ENCODE measurements at regions not wholly inside any gene's neighbourhood (a gene's known extent, or its start where the extent isn't known, plus 50 kb on each side); places are given as distances from the start of the nearest gene placed in this dataset.

DNA sequence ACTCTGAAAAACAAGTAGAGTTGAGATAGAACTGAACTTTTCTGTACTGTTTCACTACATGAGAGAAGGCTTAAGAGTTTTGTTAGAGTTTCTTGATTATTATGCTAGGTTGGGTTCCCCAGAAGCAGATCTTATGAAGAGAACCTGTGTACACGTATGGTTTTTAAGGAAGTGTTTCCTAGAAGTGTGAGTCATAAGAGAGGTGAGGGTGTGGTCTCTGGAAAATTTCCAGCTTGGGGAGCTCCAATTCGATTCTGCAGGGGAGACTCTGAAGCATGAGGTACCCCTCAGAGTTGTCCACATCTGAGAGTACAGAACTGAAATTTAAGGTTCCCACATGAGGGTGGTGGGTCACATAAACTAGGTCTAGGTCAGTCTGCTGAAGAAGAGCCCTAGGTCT, 83.3 kb upstream of the MAP2 start:
- Histone ChIP-seq H3K4me1 (ENCODE audit: insufficient read depth) (no peaks in the 10 kb centered on the region), H3K27me3 (ENCODE audit: insufficient read depth) (no peaks in the 10 kb centered on the region), H3K79me2 (replicated peaks; ENCODE audit: insufficient read depth) (no peaks in the 10 kb centered on the region), H3K36me3 (ENCODE audit: insufficient read depth) (no peaks in the 10 kb centered on the region), H3K9me2 (ENCODE audit: insufficient read depth) (no peaks in the 10 kb centered on the region), H4K20me1 (replicated peaks; ENCODE audit: insufficient read depth) (no peaks in the 10 kb centered on the region), H3K4me3 (no peak overlapping the region), H3K4me2 (no peak overlapping the region), H2AFZ (no peak overlapping the region), H3K27ac (ENCODE audit: low read depth) (no peak overlapping the region), H3F3A (replicated peaks; ENCODE audit: low read depth) (no peaks in the 10 kb centered on the region)
- no peak for TF ChIP-seq EZH2 (IDR thresholded peaks at IDR 0.05; ENCODE audit: low read depth, unreplicated experiment)
- TF ChIP-seq ZNF331 (CRISPR knock-in tag; IDR thresholded peaks at IDR 0.05; ENCODE audit: low read depth), result no peak
- TF ChIP-seq EZH2phosphoT487 (IDR thresholded peaks at IDR 0.05; ENCODE audit: unreplicated experiment), result no peak
- TF ChIP-seq POLR2AphosphoS5 (IDR thresholded peaks at IDR 0.05; ENCODE audit: low read depth), result no peak
- no peak for TF ChIP-seq ZNF462 (CRISPR knock-in tag; IDR thresholded peaks at IDR 0.05)
- no peak for TF ChIP-seq ZNF114 (CRISPR knock-in tag; IDR thresholded peaks at IDR 0.05)
- TF ChIP-seq CREB1 (CRISPR knock-in tag; IDR thresholded peaks at IDR 0.05; ENCODE audit: low read depth), result no peak
- no peak for TF ChIP-seq NANOG (IDR thresholded peaks at IDR 0.05; ENCODE audit: borderline replicate concordance)
- TF ChIP-seq, protein P1, sequence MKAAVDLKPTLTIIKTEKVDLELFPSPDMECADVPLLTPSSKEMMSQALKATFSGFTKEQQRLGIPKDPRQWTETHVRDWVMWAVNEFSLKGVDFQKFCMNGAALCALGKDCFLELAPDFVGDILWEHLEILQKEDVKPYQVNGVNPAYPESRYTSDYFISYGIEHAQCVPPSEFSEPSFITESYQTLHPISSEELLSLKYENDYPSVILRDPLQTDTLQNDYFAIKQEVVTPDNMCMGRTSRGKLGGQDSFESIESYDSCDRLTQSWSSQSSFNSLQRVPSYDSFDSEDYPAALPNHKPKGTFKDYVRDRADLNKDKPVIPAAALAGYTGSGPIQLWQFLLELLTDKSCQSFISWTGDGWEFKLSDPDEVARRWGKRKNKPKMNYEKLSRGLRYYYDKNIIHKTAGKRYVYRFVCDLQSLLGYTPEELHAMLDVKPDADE (IDR thresholded peaks at IDR 0.05), result no peak
- TF ChIP-seq, protein P2, sequence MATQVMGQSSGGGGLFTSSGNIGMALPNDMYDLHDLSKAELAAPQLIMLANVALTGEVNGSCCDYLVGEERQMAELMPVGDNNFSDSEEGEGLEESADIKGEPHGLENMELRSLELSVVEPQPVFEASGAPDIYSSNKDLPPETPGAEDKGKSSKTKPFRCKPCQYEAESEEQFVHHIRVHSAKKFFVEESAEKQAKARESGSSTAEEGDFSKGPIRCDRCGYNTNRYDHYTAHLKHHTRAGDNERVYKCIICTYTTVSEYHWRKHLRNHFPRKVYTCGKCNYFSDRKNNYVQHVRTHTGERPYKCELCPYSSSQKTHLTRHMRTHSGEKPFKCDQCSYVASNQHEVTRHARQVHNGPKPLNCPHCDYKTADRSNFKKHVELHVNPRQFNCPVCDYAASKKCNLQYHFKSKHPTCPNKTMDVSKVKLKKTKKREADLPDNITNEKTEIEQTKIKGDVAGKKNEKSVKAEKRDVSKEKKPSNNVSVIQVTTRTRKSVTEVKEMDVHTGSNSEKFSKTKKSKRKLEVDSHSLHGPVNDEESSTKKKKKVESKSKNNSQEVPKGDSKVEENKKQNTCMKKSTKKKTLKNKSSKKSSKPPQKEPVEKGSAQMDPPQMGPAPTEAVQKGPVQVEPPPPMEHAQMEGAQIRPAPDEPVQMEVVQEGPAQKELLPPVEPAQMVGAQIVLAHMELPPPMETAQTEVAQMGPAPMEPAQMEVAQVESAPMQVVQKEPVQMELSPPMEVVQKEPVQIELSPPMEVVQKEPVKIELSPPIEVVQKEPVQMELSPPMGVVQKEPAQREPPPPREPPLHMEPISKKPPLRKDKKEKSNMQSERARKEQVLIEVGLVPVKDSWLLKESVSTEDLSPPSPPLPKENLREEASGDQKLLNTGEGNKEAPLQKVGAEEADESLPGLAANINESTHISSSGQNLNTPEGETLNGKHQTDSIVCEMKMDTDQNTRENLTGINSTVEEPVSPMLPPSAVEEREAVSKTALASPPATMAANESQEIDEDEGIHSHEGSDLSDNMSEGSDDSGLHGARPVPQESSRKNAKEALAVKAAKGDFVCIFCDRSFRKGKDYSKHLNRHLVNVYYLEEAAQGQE (IDR thresholded peaks at IDR 0.05; ENCODE audit: unreplicated experiment), result no peak
- TF ChIP-seq JUNB (IDR thresholded peaks at IDR 0.05; ENCODE audit: unreplicated experiment), result no peak
- TF ChIP-seq STAT1 (IDR thresholded peaks at IDR 0.05; ENCODE audit: unreplicated experiment), result no peak
- TF ChIP-seq CTCF (conservative IDR thresholded peaks at IDR 0.05; ENCODE audit: low read depth in 2 of 2), result no peak
- Mint-ChIP-seq H3K36me3 (ENCODE audit: low read depth) (no peaks in the 10 kb centered on the region; the same call in 2 of the 3 replicates), H3K27me3 (ENCODE audit: insufficient read depth, low read depth, poor library complexity) (no peaks in the 10 kb centered on the region), H3K4me3 (no peak overlapping the region), H3K27ac (no peak overlapping the region), H3K4me1 (no peaks in the 10 kb centered on the region), H3K9me3 (no peaks in the 10 kb centered on the region; the same call in 2 of the 3 replicates)
- no peak for DNase-seq (ENCODE audit: low spot score)
- no peak for ATAC-seq
